Progenitor cell of endocrine pancreas (in vitro differentiated cells): ENCODE measurements at regions not wholly inside any gene's neighbourhood (a gene's known extent, or its start where the extent isn't known, plus 50 kb on each side); places are given as distances from the start of the nearest gene placed in this dataset.
"Not testable (repeated sequence)": the region's sequence is repeated elsewhere in the genome, so short reads cannot be mapped to it uniquely, and the experiment has no call there.

ENCODE experiments used
- DNase-seq: peaks from one replicate; pipeline ENCODE4 v3.0.0; 2021; ENCODE audit warnings: low spot score; ENCODE audit not compliant: unreplicated experiment
- H3K27ac Mint-ChIP-seq: 2 replicates; pipeline ENCODE4 v1.8.0; 2021; ENCODE audit warnings: mild to moderate bottlenecking, moderate library complexity, mixed read lengths
- H3K27me3 Mint-ChIP-seq: 2 replicates; pipeline ENCODE4 v1.8.0; 2021; ENCODE audit warnings: mixed read lengths
- H3K36me3 Mint-ChIP-seq: 2 replicates; pipeline ENCODE4 v1.8.0; 2022; ENCODE audit warnings: mixed read lengths; ENCODE audit not compliant: insufficient read depth
- H3K4me1 Mint-ChIP-seq: 2 replicates; pipeline ENCODE4 v1.8.0; 2021; ENCODE audit warnings: low read depth, mixed read lengths
- H3K4me3 Mint-ChIP-seq: 2 replicates; pipeline ENCODE4 v1.8.0; 2021; ENCODE audit warnings: low read depth, mild to moderate bottlenecking, moderate library complexity, mixed read lengths
- H3K9me3 Mint-ChIP-seq: 2 replicates; pipeline ENCODE4 v1.8.0; 2021; ENCODE audit warnings: low read depth, mixed read lengths
- CTCF ChIP-seq: fragments of 200-600 bp; sonication (generic); IDR thresholded peaks from one replicate; pipeline ENCODE4 v1.5.0; 2021; ENCODE audit warnings: antibody characterized with exemption, mild to moderate bottlenecking; ENCODE audit not compliant: unreplicated experiment

- no peaks in the 10 kb centered on the region for H3K9me3 Mint-ChIP-seq
- no peak overlapping the region for H3K4me3 Mint-ChIP-seq
- no peaks in the 10 kb centered on the region for H3K27me3 Mint-ChIP-seq
- no peak for DNase-seq
- H3K27ac Mint-ChIP-seq, result no peak overlapping the region
- no peaks in the 10 kb centered on the region for H3K4me1 Mint-ChIP-seq
- H3K36me3 Mint-ChIP-seq, result no peaks in the 10 kb centered on the region
- no peak for TF ChIP-seq CTCF
These were observed 772.9 kb upstream of the SLIT2 start for GRCh38 chr4:19478791-19479190.

GRCh38 chr4:19473569-19473968 lies 778.1 kb upstream of the SLIT2 start:
- DNase-seq, result no peak
- Mint-ChIP-seq H3K9me3 (peaks cover 4% of the 10 kb centered on the region), H3K36me3 (peaks cover 2% of the 10 kb centered on the region), H3K4me1 (no peaks in the 10 kb centered on the region), H3K27me3 (no peaks in the 10 kb centered on the region), H3K4me3 (no peak overlapping the region), H3K27ac (no peak overlapping the region)
- TF ChIP-seq CTCF, result no peak

GRCh38 chr4:19472666-19473065 lies 779.0 kb upstream of the SLIT2 start:
- no peak for TF ChIP-seq CTCF
- peaks cover 2% of the 10 kb centered on the region for H3K36me3 Mint-ChIP-seq
- no peak for DNase-seq
- no peaks in the 10 kb centered on the region for H3K27me3 Mint-ChIP-seq
- H3K9me3 Mint-ChIP-seq, result peaks cover 4% of the 10 kb centered on the region
- H3K4me1 Mint-ChIP-seq, result no peaks in the 10 kb centered on the region
- H3K4me3 Mint-ChIP-seq, result no peak overlapping the region
- H3K27ac Mint-ChIP-seq, result no peak overlapping the region

- DNase-seq, H3K4me1 Mint-ChIP-seq, H3K4me3 Mint-ChIP-seq, H3K9me3 Mint-ChIP-seq, H3K27ac Mint-ChIP-seq, H3K27me3 Mint-ChIP-seq, H3K36me3 Mint-ChIP-seq: not testable (repeated sequence)
These were observed 781.7 kb upstream of the SLIT2 start for GRCh38 chr4:19470001-19470400.

- no peak overlapping the region for H3K27ac Mint-ChIP-seq
- no peaks in the 10 kb centered on the region for H3K9me3 Mint-ChIP-seq
- no peak for DNase-seq
- H3K36me3 Mint-ChIP-seq, result no peaks in the 10 kb centered on the region
- no peak overlapping the region for H3K4me3 Mint-ChIP-seq
- no peak for TF ChIP-seq CTCF
- H3K4me1 Mint-ChIP-seq, result no peaks in the 10 kb centered on the region
- H3K27me3 Mint-ChIP-seq, result no peaks in the 10 kb centered on the region
These were observed 789.6 kb upstream of the SLIT2 start for GRCh38 chr4:19462117-19462516.

GRCh38 chr4:19455850-19456602 lies 795.7 kb upstream of the SLIT2 start:
- Mint-ChIP-seq H3K27me3 (no peaks in the 10 kb centered on the region), H3K4me1 (no peaks in the 10 kb centered on the region), H3K27ac (no peak overlapping the region), H3K4me3 (no peak overlapping the region), H3K9me3 (peaks cover 5% of the 10 kb centered on the region), H3K36me3 (no peaks in the 10 kb centered on the region)
- no peak for TF ChIP-seq CTCF
- no peak for DNase-seq
